ENCODE measurements at regions not wholly inside any gene's neighbourhood (a gene's known extent, or its start where the extent isn't known, plus 50 kb on each side); places are given as distances from the start of the nearest gene placed in this dataset.
"Not testable (repeated sequence)": the region's sequence is repeated elsewhere in the genome, so short reads cannot be mapped to it uniquely, and the experiment has no call there.

DNA sequence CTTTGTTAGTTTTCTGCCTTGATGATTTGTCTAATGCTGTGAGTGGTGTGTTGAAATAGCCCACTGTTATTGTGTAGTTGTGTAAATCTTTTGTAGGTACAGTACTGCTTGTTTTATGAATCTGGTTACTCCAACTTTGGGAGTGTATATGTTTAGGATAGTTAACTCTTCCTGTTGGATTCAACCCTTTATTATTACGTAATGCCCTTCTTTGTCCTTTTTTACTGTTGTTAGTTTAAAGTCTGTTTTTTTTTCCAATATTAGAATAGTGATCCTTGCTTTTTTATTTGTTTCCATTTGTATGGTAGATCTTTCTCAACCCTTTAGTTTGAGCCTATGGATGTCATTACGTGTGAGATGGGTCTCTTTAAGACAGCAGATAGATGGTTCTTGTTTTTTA, 261.5 kb upstream of the CDH2 start:
- no peak for TF ChIP-seq CTCF (IDR thresholded peaks at IDR 0.05; ENCODE audit: low read depth, low read length)
- no peak for DNase-seq (ENCODE audit: extremely low read depth, low read depth)

DNA sequence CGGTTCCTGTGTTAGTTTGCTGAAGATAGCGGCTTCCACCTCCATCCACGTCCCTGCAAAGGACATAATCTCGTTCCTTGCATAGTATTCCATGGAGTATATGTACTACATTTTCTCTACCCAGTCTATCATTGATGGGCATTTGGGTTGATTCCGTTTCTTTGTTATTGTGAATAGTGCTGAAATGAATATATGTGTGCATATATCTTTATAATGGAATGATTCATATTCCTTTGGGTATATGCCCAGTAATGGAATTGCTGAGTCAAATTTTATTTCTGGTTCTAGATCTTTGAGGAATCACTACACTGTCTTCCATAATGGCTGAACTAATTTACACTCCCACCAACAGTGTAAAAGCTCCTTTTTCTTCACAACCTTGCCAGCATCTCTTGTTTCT, 255.4 kb upstream of the CDH2 start:
- DNase-seq (ENCODE audit: extremely low read depth, low read depth) = no peak
- TF ChIP-seq CTCF (IDR thresholded peaks at IDR 0.05; ENCODE audit: low read depth, low read length) = no peak

DNA sequence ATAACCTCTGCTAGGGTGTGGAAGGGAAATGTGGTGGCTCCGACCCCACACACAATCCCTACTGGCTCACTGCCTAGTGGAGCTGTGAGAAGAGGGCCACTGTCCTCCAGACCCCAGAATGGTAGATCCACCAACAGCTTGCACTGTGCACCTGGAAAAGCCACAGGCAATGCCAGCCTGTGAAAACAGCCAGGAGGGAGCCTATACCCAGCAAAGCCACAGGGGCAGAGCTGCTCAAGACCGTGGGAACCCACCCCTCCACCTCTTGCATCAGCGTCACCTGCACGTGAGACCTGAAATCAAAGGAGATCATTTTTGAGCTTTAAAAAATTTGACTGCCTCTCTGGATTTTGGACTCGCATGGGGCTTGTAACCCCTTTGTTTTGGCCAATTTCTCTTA, 249.0 kb upstream of the CDH2 start:
- no peak for DNase-seq (ENCODE audit: extremely low read depth, low read depth)
- no peak for TF ChIP-seq CTCF (IDR thresholded peaks at IDR 0.05; ENCODE audit: low read depth, low read length)

- DNase-seq (ENCODE audit: extremely low read depth, low read depth) = no peak
- no peak for TF ChIP-seq CTCF (IDR thresholded peaks at IDR 0.05; ENCODE audit: low read depth, low read length)
These were observed 245.6 kb upstream of the CDH2 start for GRCh38 chr18:28422577-28422976.

DNA sequence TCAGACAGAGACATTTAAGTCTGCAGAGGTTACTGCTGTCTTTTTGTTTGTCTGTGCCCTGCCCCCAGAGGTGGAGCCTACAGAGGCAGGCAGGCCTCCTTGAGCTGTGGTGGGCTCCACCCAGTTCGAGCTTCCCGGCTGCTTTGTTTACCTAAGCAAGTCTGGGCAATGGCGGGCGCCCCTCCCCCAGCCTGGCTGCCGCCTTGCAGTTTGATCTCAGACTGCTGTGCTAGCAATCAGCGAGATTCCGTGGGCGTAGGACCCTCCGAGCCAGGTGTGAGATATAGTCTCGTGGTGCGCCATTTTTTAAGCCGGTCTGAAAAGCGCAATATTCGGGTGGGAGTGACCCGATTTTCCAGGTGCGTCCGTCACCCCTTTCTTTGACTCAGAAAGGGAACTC, 245.0 kb upstream of the CDH2 start:
- not testable (repeated sequence) for DNase-seq (ENCODE audit: extremely low read depth, low read depth)

DNA sequence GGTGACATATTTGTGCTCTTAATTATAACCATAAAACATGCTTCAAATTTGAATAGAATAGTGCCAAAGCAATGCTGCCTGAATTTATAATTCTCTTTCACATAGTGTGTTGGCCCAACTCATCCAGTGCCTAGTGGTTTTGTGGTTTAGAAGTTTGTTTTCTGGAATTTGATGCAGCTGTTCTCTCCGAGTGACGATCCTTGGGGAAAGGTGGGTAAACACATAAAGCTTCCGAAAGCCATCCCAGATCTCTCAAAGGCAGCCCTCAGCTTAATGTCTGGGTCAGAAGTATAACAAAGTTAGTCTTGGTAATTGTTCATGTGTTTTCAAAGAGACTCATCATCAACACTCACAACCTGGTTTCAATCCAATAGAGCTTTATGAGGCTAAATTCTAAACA, 235.6 kb upstream of the CDH2 start:
- no peak for TF ChIP-seq CTCF (IDR thresholded peaks at IDR 0.05; ENCODE audit: low read depth, low read length)
- no peak for DNase-seq (ENCODE audit: extremely low read depth, low read depth)

GRCh38 chr18:28411806-28412205, 234.9 kb upstream of the CDH2 start:
- DNase-seq (ENCODE audit: extremely low read depth, low read depth) = peak; percentile 1
- no peak for TF ChIP-seq CTCF (IDR thresholded peaks at IDR 0.05; ENCODE audit: low read depth, low read length)

- DNase-seq (ENCODE audit: extremely low read depth, low read depth) = no peak
- TF ChIP-seq CTCF (IDR thresholded peaks at IDR 0.05; ENCODE audit: low read depth, low read length) = no peak
These were observed 232.9 kb upstream of the CDH2 start for GRCh38 chr18:28409811-28410210.
